Erythroblast (primary cell): ENCODE measurements at regions not wholly inside any gene's neighbourhood (a gene's known extent, or its start where the extent isn't known, plus 50 kb on each side); places are given as distances from the start of the nearest gene placed in this dataset.
A peak's percentile ranks its signal among the peaks of the same experiment; 100 is the strongest.

Experiments
- DNase-seq, 2 experiments: peaks; one replicate each; lab custom pipeline; 2025; lab: John Stamatoyannopoulos, UW
- GATA1 ChIP-seq: IDR thresholded peaks from 2 replicates; pipeline ENCODE4 v1.6.1; 2011; ENCODE audit warnings: low read depth, mild to moderate bottlenecking, control low read depth, low read length, moderate library complexity
- POLR2A ChIP-seq: IDR thresholded peaks from 2 replicates; pipeline ENCODE4 v1.6.1; 2011; ENCODE audit warnings: mild to moderate bottlenecking, low read length

GRCh38 chr5:156258934-156259333 is 68.0 kb upstream of the SGCD start:
- DNase-seq = no peak
- TF ChIP-seq POLR2A (no peak), GATA1 (no peak)

- peak; percentile 5 to 25 for DNase-seq
- TF ChIP-seq GATA1 (no peak), POLR2A (no peak)
Measured at GRCh38 chr5:156259618-156260017, 67.3 kb upstream of the SGCD start.

GRCh38 chr5:156261275-156261939 is 65.6 kb upstream of the SGCD start:
- no peak for DNase-seq
- TF ChIP-seq POLR2A = no peak

- TF ChIP-seq POLR2A (no peak), GATA1 (no peak)
- no peak for DNase-seq
Measured at GRCh38 chr5:156271569-156271968, 55.4 kb upstream of the SGCD start.

DNA sequence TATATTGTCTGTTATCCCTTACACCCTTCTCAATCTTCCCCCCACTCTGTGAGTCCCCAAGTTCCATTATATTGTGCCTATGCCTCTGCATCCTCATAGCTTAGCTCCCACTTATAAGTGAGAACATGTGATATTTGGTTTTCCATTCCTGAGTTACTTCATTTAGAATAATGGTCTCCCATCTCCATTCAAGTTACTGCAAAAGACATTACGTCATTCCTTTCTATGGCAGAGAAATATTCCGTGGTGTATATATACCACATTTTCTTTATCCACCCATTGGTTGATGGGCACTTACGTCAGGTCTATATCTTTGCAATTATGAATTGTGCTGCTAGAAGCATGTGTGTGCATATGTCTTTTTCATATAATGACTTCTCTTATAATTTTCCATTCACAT is 54.8 kb upstream of the SGCD start:
- DNase-seq = no peak
- TF ChIP-seq POLR2A = no peak
- no peak for TF ChIP-seq GATA1

GRCh38 chr5:156273325-156273724 is 53.6 kb upstream of the SGCD start:
- no peak for TF ChIP-seq POLR2A
- TF ChIP-seq GATA1 = no peak
- DNase-seq = no peak

DNA sequence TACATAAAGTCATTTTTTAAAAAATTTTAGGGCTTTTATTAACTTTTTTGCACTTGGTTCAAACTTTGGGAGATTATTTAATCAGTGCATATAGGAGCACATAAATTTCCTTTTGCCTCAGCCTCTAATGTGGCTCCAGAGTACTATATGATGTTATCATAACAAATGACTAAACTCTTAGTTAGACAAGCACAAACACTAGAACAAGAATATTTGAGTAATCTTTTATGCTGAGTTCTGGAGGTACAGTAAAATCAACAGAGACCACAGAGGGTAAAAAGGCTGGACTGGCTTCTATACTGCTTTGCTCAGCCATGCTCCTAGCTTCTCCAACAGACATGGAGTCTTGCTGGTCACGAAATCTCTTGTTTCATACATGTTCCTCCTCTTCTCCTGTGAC is 52.5 kb upstream of the SGCD start:
- no peak for DNase-seq
- TF ChIP-seq POLR2A = no peak
- no peak for TF ChIP-seq GATA1
